ENCODE measurements at regions not wholly inside any gene's neighbourhood (a gene's known extent, or its start where the extent isn't known, plus 50 kb on each side); places are given as distances from the start of the nearest gene placed in this dataset.

- intact Hi-C loops (cut with DNase I) = no loop called here
- Histone ChIP-seq H3K9me3 (no peaks in the 10 kb centered on the region), H3K4me1 (peaks cover 23% of the 10 kb centered on the region), H3K4me3 (no peak overlapping the region), H3K27me3 (ENCODE audit: insufficient read depth in 3 of 3, low read length in 2 of 3) (no peaks in the 10 kb centered on the region), H3K36me3 (ENCODE audit: insufficient read depth in 1 of 2, low read depth in 1 of 2) (no peaks in the 10 kb centered on the region), H3K27ac (peak overlapping the region; percentile 34)
- ATAC-seq (peak in 1 of 4 donors; percentile 58), DNase-seq (no peak)
- no peak for TF ChIP-seq CTCF (IDR thresholded peaks at IDR 0.05)
- 8 to 14% (median 10%) methylated on average over 3 of the region's 3 CpGs for WGBS, 3 donors
Measured at GRCh38 chr1:60936163-60936562, 146.2 kb upstream of the NFIA start.

DNA sequence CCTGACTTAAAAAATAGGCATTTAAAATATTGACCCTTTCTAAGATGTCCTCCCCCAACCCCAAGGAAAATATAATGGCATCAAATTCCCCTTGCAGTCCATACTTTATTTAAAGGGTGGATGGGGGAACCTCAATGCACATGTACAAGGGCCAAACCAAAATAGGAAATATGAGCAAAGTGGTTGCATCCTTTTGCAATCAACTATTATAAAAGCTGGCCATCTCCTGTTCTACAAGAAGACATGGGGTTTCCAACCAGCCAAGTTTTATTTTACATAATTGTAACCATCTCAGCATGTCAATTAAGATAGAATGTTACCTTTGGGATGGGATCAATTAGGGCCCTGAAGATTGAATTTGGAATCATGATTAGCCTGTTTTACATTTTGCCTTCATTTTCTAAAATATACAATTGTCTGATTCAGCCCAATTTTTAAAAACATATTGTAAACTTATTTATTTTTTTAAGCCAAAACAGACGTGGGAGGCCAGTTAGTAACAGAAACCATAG lies 146.7 kb upstream of the NFIA start:
- Histone ChIP-seq H3K27ac (peak overlapping the region; percentile 34), H3K9me3 (no peaks in the 10 kb centered on the region), H3K36me3 (ENCODE audit: insufficient read depth in 1 of 2, low read depth in 1 of 2) (no peaks in the 10 kb centered on the region), H3K4me3 (no peak overlapping the region), H3K27me3 (ENCODE audit: insufficient read depth in 3 of 3, low read length in 2 of 3) (no peaks in the 10 kb centered on the region), H3K4me1 (peaks cover 23% of the 10 kb centered on the region)
- TF ChIP-seq CTCF (IDR thresholded peaks at IDR 0.05) = no peak
- 15 to 57% (median 22%) methylated on average over 1 of the region's 1 CpG for WGBS, 3 donors
- ATAC-seq (no peak), DNase-seq (no peak)
- intact Hi-C loops (cut with DNase I) = no loop called here

- no peak for ATAC-seq
- DNase-seq = no peak
- no peaks in the 10 kb centered on the region for H3K4me1 ChIP-seq
- no peak overlapping the region for H3K27ac ChIP-seq
- 94 to 99% (median 94%) methylated on average over 3 of the region's 3 CpGs for WGBS, 3 donors
- intact Hi-C loops (cut with DNase I) = no loop called here
- no peak for TF ChIP-seq CTCF (IDR thresholded peaks at IDR 0.05)
- no peaks in the 10 kb centered on the region for H3K27me3 ChIP-seq (ENCODE audit: insufficient read depth in 3 of 3, low read length in 2 of 3)
- no peaks in the 10 kb centered on the region for H3K36me3 ChIP-seq (ENCODE audit: insufficient read depth in 1 of 2, low read depth in 1 of 2)
- no peaks in the 10 kb centered on the region for H3K9me3 ChIP-seq
- no peak overlapping the region for H3K4me3 ChIP-seq
Measured at GRCh38 chr1:60930130-60930529, 152.2 kb upstream of the NFIA start.

DNA sequence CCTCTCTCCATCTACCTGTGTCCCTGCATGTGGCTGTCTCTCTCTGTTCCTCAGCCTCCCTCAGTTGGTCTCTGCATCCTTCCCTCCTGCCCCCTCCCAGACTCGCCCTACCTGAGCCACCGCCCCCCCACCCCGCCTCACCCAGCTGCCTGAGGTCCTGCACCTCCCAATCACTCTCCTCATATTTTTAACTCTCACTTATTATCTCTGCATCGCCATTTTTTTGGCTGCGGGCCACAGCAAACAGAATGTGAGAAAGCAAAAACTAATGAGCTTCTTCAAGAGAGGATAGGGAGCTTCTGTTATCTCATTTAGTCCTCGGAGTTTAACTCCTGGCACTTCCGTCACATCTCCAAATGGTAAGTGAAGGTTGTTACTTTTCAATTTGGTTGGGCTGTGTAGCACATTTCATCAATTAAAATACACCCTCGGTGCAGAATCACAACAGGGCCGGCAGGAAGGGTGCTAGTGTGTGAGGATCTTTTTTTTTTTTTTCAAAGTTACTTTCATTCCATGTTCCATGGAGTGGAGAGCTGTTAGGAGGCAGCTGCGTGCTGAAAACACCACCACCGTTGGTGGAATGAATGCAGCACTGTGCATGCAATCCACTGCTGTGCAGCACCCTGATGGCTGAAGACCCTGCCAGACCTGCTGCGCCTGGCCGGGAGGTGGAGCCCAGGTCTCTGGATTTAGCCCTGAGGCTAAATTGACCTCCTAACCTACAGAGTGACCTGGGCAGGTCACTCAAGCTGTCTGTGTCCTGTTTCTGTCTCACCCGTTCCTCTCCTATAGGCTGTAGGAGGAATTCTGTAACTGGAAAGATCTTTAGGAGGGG lies 157.2 kb upstream of the NFIA start:
- Histone ChIP-seq H3K4me3 (no peak overlapping the region), H3K36me3 (ENCODE audit: insufficient read depth in 1 of 2, low read depth in 1 of 2) (no peaks in the 10 kb centered on the region), H3K4me1 (peaks cover 4% of the 10 kb centered on the region), H3K27me3 (ENCODE audit: insufficient read depth in 3 of 3, low read length in 2 of 3) (no peaks in the 10 kb centered on the region), H3K27ac (no peak overlapping the region), H3K9me3 (no peaks in the 10 kb centered on the region)
- intact Hi-C loops (cut with DNase I) = no loop called here
- no peak for DNase-seq
- no peak for ATAC-seq
- TF ChIP-seq CTCF (IDR thresholded peaks at IDR 0.05) = no peak
- WGBS, 3 donors = 73 to 76% (median 74%) methylated on average over 14 of the region's 14 CpGs

All from psoas muscle (tissue), 7 donors.